Suprapubic skin (tissue), 4 donors: ENCODE measurements at regions not wholly inside any gene's neighbourhood (a gene's known extent, or its start where the extent isn't known, plus 50 kb on each side); places are given as distances from the start of the nearest gene placed in this dataset.

Experiments
- DNase-seq, 2 donors: peaks; one replicate each; pipeline ENCODE4 v3.0.0-alpha.2; 2019; ENCODE audit warnings: low spot score in 2 of 2
- H3K27ac ChIP-seq: fragments of 200-600 bp; sonication (generic); one replicate; pipeline ENCODE4 v1.5.1; 2019
- H3K27me3 ChIP-seq: fragments of 200-600 bp; sonication (generic); one replicate; pipeline ENCODE4 v1.5.1; 2019
- H3K36me3 ChIP-seq: fragments of 200-600 bp; sonication (generic); one replicate; pipeline ENCODE4 v1.5.1; 2019
- H3K4me1 ChIP-seq: fragments of 200-600 bp; sonication (generic); one replicate; pipeline ENCODE4 v1.5.1; 2019
- H3K4me3 ChIP-seq: fragments of 200-600 bp; sonication (generic); one replicate; pipeline ENCODE4 v1.5.1; 2019; ENCODE audit warnings: mild to moderate bottlenecking
- H3K9me3 ChIP-seq: fragments of 200-600 bp; sonication (generic); one replicate; pipeline ENCODE4 v1.5.1; 2019
- CTCF ChIP-seq, 2 donors: fragments of 200-600 bp in 1 of 2; fragments of 450-650 bp in 1 of 2; sonication (generic) in 1 of 2; IDR thresholded peaks; one replicate each; pipeline ENCODE4 v1.5.1; 2016 to 2019; ENCODE audit warnings: antibody characterized with exemption in 2 of 2, mild to moderate bottlenecking in 1 of 2, moderate library complexity in 1 of 2
- EP300 ChIP-seq: sonication (generic); formaldehyde crosslinking; IDR thresholded peaks from one replicate; pipeline ENCODE4 v1.6.1; 2017; ENCODE audit warnings: antibody characterized with exemption
- POLR2A ChIP-seq, 2 donors: fragments of 450-650 bp; IDR thresholded peaks; one replicate each; pipeline ENCODE4 v1.6.1; 2017; ENCODE audit warnings: antibody characterized with exemption in 2 of 2, mild to moderate bottlenecking in 2 of 2, moderate library complexity in 2 of 2
- POLR2AphosphoS5 ChIP-seq, 3 donors: sonication (generic); formaldehyde crosslinking; IDR thresholded peaks; one replicate each; pipeline ENCODE4 v1.6.1; 2017; ENCODE audit warnings: antibody characterized with exemption in 3 of 3
- WGBS: methylation state at CpG from one replicate; pipeline ENCODE4 v1.1.5; 2018; 5-methylcytosine and 5-hydroxymethylcytosine counted together

GRCh38 chr1:57819893-57820292 lies 396.0 kb upstream of the DAB1 start:
- Histone ChIP-seq H3K27ac (no peak overlapping the region), H3K4me3 (no peak overlapping the region), H3K4me1 (no peaks in the 10 kb centered on the region), H3K27me3 (no peaks in the 10 kb centered on the region), H3K36me3 (no peaks in the 10 kb centered on the region), H3K9me3 (no peaks in the 10 kb centered on the region)
- TF ChIP-seq POLR2AphosphoS5 (IDR thresholded peaks at IDR 0.05) (no peak), CTCF (IDR thresholded peaks at IDR 0.05) (no peak), EP300 (no peak), POLR2A (IDR thresholded peaks at IDR 0.05) (no peak)
- WGBS: 67% methylated on average over 4 of the region's 4 CpGs
- DNase-seq: no peak

DNA sequence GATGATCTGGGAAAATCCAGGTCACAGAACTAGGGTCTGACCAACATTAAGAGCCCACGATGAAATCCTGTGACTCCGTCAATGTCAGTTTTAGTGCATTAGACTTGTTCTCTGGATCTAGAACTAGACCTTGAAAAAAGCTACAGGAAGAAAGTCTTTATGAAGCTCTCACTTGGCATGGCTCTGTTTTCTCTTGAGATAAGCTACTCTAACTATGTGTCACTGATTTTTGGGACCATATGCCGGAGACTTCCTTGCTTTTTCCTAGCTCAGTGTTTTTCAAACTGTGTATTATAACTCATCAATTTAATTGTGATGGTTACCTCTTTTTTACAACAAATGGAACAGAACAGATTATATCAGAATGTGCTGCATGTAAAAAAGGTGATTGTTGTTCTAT lies 379.7 kb upstream of the DAB1 start:
- no peak overlapping the region for H3K4me3 ChIP-seq
- WGBS: 90% methylated on average over 3 of the region's 3 CpGs
- no peaks in the 10 kb centered on the region for H3K9me3 ChIP-seq
- no peak overlapping the region for H3K27ac ChIP-seq
- no peaks in the 10 kb centered on the region for H3K36me3 ChIP-seq
- H3K27me3 ChIP-seq: no peaks in the 10 kb centered on the region
- TF ChIP-seq CTCF (IDR thresholded peaks at IDR 0.05): no peak
- no peak for TF ChIP-seq POLR2A (IDR thresholded peaks at IDR 0.05)
- no peak for TF ChIP-seq POLR2AphosphoS5 (IDR thresholded peaks at IDR 0.05)
- no peak for DNase-seq
- no peaks in the 10 kb centered on the region for H3K4me1 ChIP-seq

DNA sequence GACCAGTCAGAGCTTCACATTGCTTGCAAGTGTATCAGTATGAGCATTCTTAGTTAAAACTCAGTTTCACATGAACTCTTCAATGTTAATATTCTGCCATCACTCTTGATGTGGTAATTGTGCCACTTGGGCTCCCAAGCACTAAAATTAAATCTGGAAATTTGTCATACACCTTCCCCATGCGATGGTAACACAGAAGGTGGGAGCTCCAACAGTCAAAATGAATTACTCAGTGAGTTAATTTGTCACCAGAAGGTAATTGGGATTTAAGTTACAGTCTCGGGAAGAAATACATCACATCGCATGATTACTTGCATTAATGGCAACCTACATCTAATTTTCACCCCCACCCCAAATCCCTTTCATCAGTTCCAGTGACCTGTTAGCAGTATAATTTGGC lies 376.5 kb upstream of the DAB1 start:
- no peak for DNase-seq
- Histone ChIP-seq H3K27me3 (no peaks in the 10 kb centered on the region), H3K9me3 (no peaks in the 10 kb centered on the region), H3K27ac (no peak overlapping the region), H3K4me3 (no peak overlapping the region), H3K4me1 (no peaks in the 10 kb centered on the region), H3K36me3 (no peaks in the 10 kb centered on the region)
- no peak for TF ChIP-seq POLR2A (IDR thresholded peaks at IDR 0.05)
- no peak for TF ChIP-seq CTCF (IDR thresholded peaks at IDR 0.05)
- no peak for TF ChIP-seq EP300
- no peak for TF ChIP-seq POLR2AphosphoS5 (IDR thresholded peaks at IDR 0.05)
- WGBS: 92% methylated on average over 3 of the region's 3 CpGs

- Histone ChIP-seq H3K27me3 (no peaks in the 10 kb centered on the region), H3K4me1 (no peaks in the 10 kb centered on the region), H3K4me3 (no peak overlapping the region), H3K36me3 (no peaks in the 10 kb centered on the region), H3K27ac (no peak overlapping the region), H3K9me3 (no peaks in the 10 kb centered on the region)
- DNase-seq: no peak
- whole genome bisulfite sequencing: 52% methylated on average over 4 of the region's 4 CpGs
- no peak for TF ChIP-seq CTCF (IDR thresholded peaks at IDR 0.05)
- TF ChIP-seq EP300: no peak
- TF ChIP-seq POLR2A (IDR thresholded peaks at IDR 0.05): no peak
- no peak for TF ChIP-seq POLR2AphosphoS5 (IDR thresholded peaks at IDR 0.05)
These were observed 375.7 kb upstream of the DAB1 start for GRCh38 chr1:57799490-57800115.

GRCh38 chr1:57798543-57798942 lies 374.7 kb upstream of the DAB1 start:
- H3K36me3 ChIP-seq: no peaks in the 10 kb centered on the region
- no peaks in the 10 kb centered on the region for H3K27me3 ChIP-seq
- no peaks in the 10 kb centered on the region for H3K4me1 ChIP-seq
- H3K27ac ChIP-seq: no peak overlapping the region
- TF ChIP-seq POLR2AphosphoS5 (IDR thresholded peaks at IDR 0.05): no peak
- no peak for TF ChIP-seq EP300
- no peak for TF ChIP-seq POLR2A (IDR thresholded peaks at IDR 0.05)
- no peak for TF ChIP-seq CTCF (IDR thresholded peaks at IDR 0.05)
- DNase-seq: no peak
- WGBS: 52% methylated on average over 1 of the region's 1 CpG
- H3K4me3 ChIP-seq: no peak overlapping the region
- H3K9me3 ChIP-seq: no peaks in the 10 kb centered on the region
